ENCODE measurements at regions not wholly inside any gene's neighbourhood (a gene's known extent, or its start where the extent isn't known, plus 50 kb on each side); places are given as distances from the start of the nearest gene placed in this dataset.

- H3K4me2 ChIP-seq (ENCODE audit: insufficient read depth, low read length): no peak overlapping the region
- no peak overlapping the region for H3K27ac ChIP-seq (ENCODE audit: low read depth, low read length)
- H2AFZ ChIP-seq (ENCODE audit: low read length): no peak overlapping the region
- no peaks in the 10 kb centered on the region for H3K36me3 ChIP-seq (ENCODE audit: insufficient read depth, low read length)
- H3K4me3 ChIP-seq (ENCODE audit: insufficient read depth, low read length): no peak overlapping the region
- H4K20me1 ChIP-seq (ENCODE audit: insufficient read depth, low read length): no peaks in the 10 kb centered on the region
- DNase-seq (ENCODE audit: insufficient read length, low spot score, missing footprints): no peak
- TF ChIP-seq, protein P1, sequence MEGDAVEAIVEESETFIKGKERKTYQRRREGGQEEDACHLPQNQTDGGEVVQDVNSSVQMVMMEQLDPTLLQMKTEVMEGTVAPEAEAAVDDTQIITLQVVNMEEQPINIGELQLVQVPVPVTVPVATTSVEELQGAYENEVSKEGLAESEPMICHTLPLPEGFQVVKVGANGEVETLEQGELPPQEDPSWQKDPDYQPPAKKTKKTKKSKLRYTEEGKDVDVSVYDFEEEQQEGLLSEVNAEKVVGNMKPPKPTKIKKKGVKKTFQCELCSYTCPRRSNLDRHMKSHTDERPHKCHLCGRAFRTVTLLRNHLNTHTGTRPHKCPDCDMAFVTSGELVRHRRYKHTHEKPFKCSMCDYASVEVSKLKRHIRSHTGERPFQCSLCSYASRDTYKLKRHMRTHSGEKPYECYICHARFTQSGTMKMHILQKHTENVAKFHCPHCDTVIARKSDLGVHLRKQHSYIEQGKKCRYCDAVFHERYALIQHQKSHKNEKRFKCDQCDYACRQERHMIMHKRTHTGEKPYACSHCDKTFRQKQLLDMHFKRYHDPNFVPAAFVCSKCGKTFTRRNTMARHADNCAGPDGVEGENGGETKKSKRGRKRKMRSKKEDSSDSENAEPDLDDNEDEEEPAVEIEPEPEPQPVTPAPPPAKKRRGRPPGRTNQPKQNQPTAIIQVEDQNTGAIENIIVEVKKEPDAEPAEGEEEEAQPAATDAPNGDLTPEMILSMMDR (IDR thresholded peaks at IDR 0.05; ENCODE audit: extremely low read depth, low read depth, low read length): no peak
- H3K79me2 ChIP-seq (ENCODE audit: insufficient read depth, low read length): no peaks in the 10 kb centered on the region
- H3K27me3 ChIP-seq (ENCODE audit: insufficient read depth, low read length): peaks cover 15% of the 10 kb centered on the region
- no peaks in the 10 kb centered on the region for H3K9me3 ChIP-seq (ENCODE audit: low read depth, low read length)
- H3K4me1 ChIP-seq (ENCODE audit: insufficient read depth, low read length): no peaks in the 10 kb centered on the region
Measured at GRCh38 chr1:113291777-113292602, 98.3 kb upstream of the MAGI3 start.

DNA sequence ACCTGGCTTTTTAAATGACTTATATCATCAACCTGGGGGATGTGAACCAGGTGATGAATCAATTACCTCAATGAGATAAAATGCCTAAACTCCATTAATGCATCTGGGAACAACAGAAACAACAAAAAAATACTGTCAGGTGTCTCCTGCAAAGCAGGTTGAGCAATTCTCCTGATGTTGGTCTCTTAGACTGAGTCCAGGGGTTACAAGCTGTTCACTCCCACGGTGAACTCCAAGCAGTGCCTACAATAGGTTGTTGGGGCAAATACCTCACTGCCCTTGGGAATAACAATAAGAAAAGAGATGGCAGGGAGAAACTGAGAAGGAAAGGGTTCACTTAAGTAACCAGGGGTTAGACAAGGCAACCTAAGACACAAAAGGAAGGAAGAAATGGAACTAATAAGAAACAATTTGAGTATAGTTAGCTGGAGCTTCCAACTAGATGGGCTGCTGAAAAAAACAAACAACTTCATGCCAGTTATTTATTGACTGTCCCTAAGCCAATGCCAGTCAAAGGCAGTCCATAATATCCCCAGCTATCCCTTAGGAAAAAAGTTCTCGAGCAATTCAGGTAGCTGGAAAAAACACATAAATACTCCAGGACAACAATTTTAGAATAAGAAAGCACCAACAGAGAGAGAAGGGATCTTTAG is 97.6 kb upstream of the MAGI3 start:
- no peak overlapping the region for H2AFZ ChIP-seq (ENCODE audit: low read length)
- no peaks in the 10 kb centered on the region for H3K9me3 ChIP-seq (ENCODE audit: low read depth, low read length)
- no peak for DNase-seq (ENCODE audit: insufficient read length, low spot score, missing footprints)
- TF ChIP-seq, protein P1 (IDR thresholded peaks at IDR 0.05; ENCODE audit: extremely low read depth, low read depth, low read length): no peak
- no peak overlapping the region for H3K27ac ChIP-seq (ENCODE audit: low read depth, low read length)
- no peaks in the 10 kb centered on the region for H3K4me1 ChIP-seq (ENCODE audit: insufficient read depth, low read length)
- peaks cover 15% of the 10 kb centered on the region for H3K27me3 ChIP-seq (ENCODE audit: insufficient read depth, low read length)
- no peaks in the 10 kb centered on the region for H3K79me2 ChIP-seq (ENCODE audit: insufficient read depth, low read length)
- H3K4me3 ChIP-seq (ENCODE audit: insufficient read depth, low read length): no peak overlapping the region
- no peak overlapping the region for H3K4me2 ChIP-seq (ENCODE audit: insufficient read depth, low read length)
- no peaks in the 10 kb centered on the region for H4K20me1 ChIP-seq (ENCODE audit: insufficient read depth, low read length)
- no peaks in the 10 kb centered on the region for H3K36me3 ChIP-seq (ENCODE audit: insufficient read depth, low read length)

DNA sequence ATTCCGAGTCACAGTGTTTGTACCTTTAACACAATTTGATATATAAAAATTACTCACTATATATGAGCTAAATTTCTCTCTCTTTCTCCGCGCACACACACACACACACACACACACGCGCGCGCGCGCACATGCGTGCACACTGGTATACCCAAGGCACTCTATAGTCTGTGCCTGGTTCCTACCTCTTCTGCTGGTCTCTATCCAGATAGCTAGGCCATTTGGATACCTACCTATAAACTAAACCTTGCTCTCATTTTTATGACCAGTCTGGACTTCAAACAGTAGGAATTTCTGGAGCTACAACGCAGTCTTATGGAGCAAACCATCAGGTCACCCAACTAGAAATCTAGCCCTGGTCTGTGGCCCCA is 97.1 kb upstream of the MAGI3 start:
- H3K27ac ChIP-seq (ENCODE audit: low read depth, low read length): no peak overlapping the region
- TF ChIP-seq, protein P1 (IDR thresholded peaks at IDR 0.05; ENCODE audit: extremely low read depth, low read depth, low read length): no peak
- H2AFZ ChIP-seq (ENCODE audit: low read length): no peak overlapping the region
- no peaks in the 10 kb centered on the region for H3K4me1 ChIP-seq (ENCODE audit: insufficient read depth, low read length)
- peak; percentile 73 for DNase-seq (ENCODE audit: insufficient read length, low spot score, missing footprints)
- H3K36me3 ChIP-seq (ENCODE audit: insufficient read depth, low read length): no peaks in the 10 kb centered on the region
- no peaks in the 10 kb centered on the region for H3K9me3 ChIP-seq (ENCODE audit: low read depth, low read length)
- H3K4me2 ChIP-seq (ENCODE audit: insufficient read depth, low read length): no peak overlapping the region
- no peak overlapping the region for H3K4me3 ChIP-seq (ENCODE audit: insufficient read depth, low read length)
- H4K20me1 ChIP-seq (ENCODE audit: insufficient read depth, low read length): no peaks in the 10 kb centered on the region
- H3K79me2 ChIP-seq (ENCODE audit: insufficient read depth, low read length): no peaks in the 10 kb centered on the region
- peaks cover 15% of the 10 kb centered on the region for H3K27me3 ChIP-seq (ENCODE audit: insufficient read depth, low read length)

- Histone ChIP-seq H3K27me3 (ENCODE audit: insufficient read depth, low read length) (peaks cover 19% of the 10 kb centered on the region), H3K79me2 (ENCODE audit: insufficient read depth, low read length) (no peaks in the 10 kb centered on the region), H3K4me3 (ENCODE audit: insufficient read depth, low read length) (no peak overlapping the region), H3K4me1 (ENCODE audit: insufficient read depth, low read length) (no peaks in the 10 kb centered on the region), H3K4me2 (ENCODE audit: insufficient read depth, low read length) (no peak overlapping the region), H3K36me3 (ENCODE audit: insufficient read depth, low read length) (no peaks in the 10 kb centered on the region), H3K27ac (ENCODE audit: low read depth, low read length) (no peak overlapping the region), H2AFZ (ENCODE audit: low read length) (no peak overlapping the region), H4K20me1 (ENCODE audit: insufficient read depth, low read length) (no peaks in the 10 kb centered on the region), H3K9me3 (ENCODE audit: low read depth, low read length) (no peaks in the 10 kb centered on the region)
- TF ChIP-seq, protein P1 (IDR thresholded peaks at IDR 0.05; ENCODE audit: extremely low read depth, low read depth, low read length): no peak
- DNase-seq (ENCODE audit: insufficient read length, low spot score, missing footprints): no peak
Measured at GRCh38 chr1:113297749-113298148, 92.6 kb upstream of the MAGI3 start.

All from osteoblast (primary cell).